Glomerular endothelial cell (primary cell): ENCODE measurements at regions not wholly inside any gene's neighbourhood (a gene's known extent, or its start where the extent isn't known, plus 50 kb on each side); places are given as distances from the start of the nearest gene placed in this dataset.
"Not testable (repeated sequence)": the region's sequence is repeated elsewhere in the genome, so short reads cannot be mapped to it uniquely, and the experiment has no call there.

Source experiments
- DNase-seq: peaks from one replicate; pipeline ENCODE4 v3.0.0-alpha.2; 2011; ENCODE audit warnings: low read depth, low spot score; ENCODE audit errors: extremely low read depth

GRCh38 chr17:79560527-79560926 is 50.3 kb downstream of the RBFOX3 start:
- DNase-seq = no peak

GRCh38 chr17:79559111-79559887 is 51.6 kb downstream of the RBFOX3 start:
- no peak for DNase-seq

- no peak for DNase-seq
Observed at GRCh38 chr17:79558091-79558900, 52.6 kb downstream of the RBFOX3 start.

GRCh38 chr17:79557276-79558090 is 53.4 kb downstream of the RBFOX3 start:
- no peak for DNase-seq

GRCh38 chr17:79556271-79556670 is 54.6 kb downstream of the RBFOX3 start:
- no peak for DNase-seq

- no peak for DNase-seq
Observed at GRCh38 chr17:79555543-79555942, 55.3 kb downstream of the RBFOX3 start.

- not testable (repeated sequence) for DNase-seq
Observed at GRCh38 chr17:79554346-79554745, 56.5 kb downstream of the RBFOX3 start.

- no peak for DNase-seq
Observed at GRCh38 chr17:79552824-79553223, 58.0 kb downstream of the RBFOX3 start.

GRCh38 chr17:79552405-79552804 is 58.4 kb downstream of the RBFOX3 start:
- DNase-seq = no peak

GRCh38 chr17:79549141-79549915 is 61.5 kb downstream of the RBFOX3 start:
- no peak for DNase-seq

GRCh38 chr17:79548116-79548515 is 62.7 kb downstream of the RBFOX3 start:
- no peak for DNase-seq

- no peak for DNase-seq
Observed at GRCh38 chr17:79547586-79547985, 63.3 kb downstream of the RBFOX3 start.

- not testable (repeated sequence) for DNase-seq
Observed at GRCh38 chr17:79547171-79547570, 63.7 kb downstream of the RBFOX3 start.

GRCh38 chr17:79546386-79546785 is 64.5 kb downstream of the RBFOX3 start:
- no peak for DNase-seq

- no peak for DNase-seq
Observed at GRCh38 chr17:79545251-79546005, 65.4 kb downstream of the RBFOX3 start.

GRCh38 chr17:79544142-79544914 is 66.5 kb downstream of the RBFOX3 start:
- no peak for DNase-seq

GRCh38 chr17:79543531-79543930 is 67.3 kb downstream of the RBFOX3 start:
- DNase-seq = no peak

GRCh38 chr17:79542718-79543117 is 68.1 kb downstream of the RBFOX3 start:
- DNase-seq = no peak
